HG02571 (cell line): ENCODE measurements at regions not wholly inside any gene's neighbourhood (a gene's known extent, or its start where the extent isn't known, plus 50 kb on each side); places are given as distances from the start of the nearest gene placed in this dataset.
"Not testable (repeated sequence)": the region's sequence is repeated elsewhere in the genome, so short reads cannot be mapped to it uniquely, and the experiment has no call there.

Experiments
- ATAC-seq: cut with Tn5 transposase; IDR thresholded peaks from one replicate; pipeline ENCODE4 v1.9.1; 2021; ENCODE audit warnings: mild to moderate bottlenecking, moderate library complexity; ENCODE audit not compliant: unreplicated experiment

GRCh38 chr2:200100027-200100426, 144.6 kb downstream of the MAIP1 start:
- no peak for ATAC-seq

GRCh38 chr2:200101922-200102321, 146.5 kb downstream of the MAIP1 start:
- no peak for ATAC-seq

GRCh38 chr2:200102971-200103370, 147.6 kb downstream of the MAIP1 start:
- ATAC-seq: no peak

- ATAC-seq: no peak
Observed at GRCh38 chr2:200104015-200104414, 148.6 kb downstream of the MAIP1 start.

GRCh38 chr2:200107514-200108217, 152.3 kb downstream of the MAIP1 start:
- no peak for ATAC-seq

- no peak for ATAC-seq
Observed at GRCh38 chr2:200109421-200109820, 154.0 kb downstream of the MAIP1 start.

- no peak for ATAC-seq
Observed at GRCh38 chr2:200110381-200110780, 155.0 kb downstream of the MAIP1 start.

- ATAC-seq: not testable (repeated sequence)
Observed at GRCh38 chr2:200113016-200113799, 157.8 kb downstream of the MAIP1 start.

- ATAC-seq: no peak
Observed at GRCh38 chr2:200119236-200119635, 163.9 kb downstream of the MAIP1 start.

GRCh38 chr2:200121931-200122330, 166.5 kb downstream of the MAIP1 start:
- ATAC-seq: no peak

- no peak for ATAC-seq
Observed at GRCh38 chr2:200122683-200123082, 167.3 kb downstream of the MAIP1 start.

GRCh38 chr2:200124665-200125368, 169.4 kb downstream of the MAIP1 start:
- ATAC-seq: not testable (repeated sequence)

GRCh38 chr2:200125444-200126284, 170.3 kb downstream of the MAIP1 start:
- no peak for ATAC-seq

GRCh38 chr2:200126285-200126670, 170.9 kb downstream of the MAIP1 start:
- ATAC-seq: not testable (repeated sequence)

- ATAC-seq: not testable (repeated sequence)
Observed at GRCh38 chr2:200126680-200127079, 171.3 kb downstream of the MAIP1 start.

- no peak for ATAC-seq
Observed at GRCh38 chr2:200127848-200128247, 172.5 kb downstream of the MAIP1 start.

GRCh38 chr2:200128296-200128695, 172.9 kb downstream of the MAIP1 start:
- ATAC-seq: no peak

- ATAC-seq: no peak
Observed at GRCh38 chr2:200129721-200130462, 174.5 kb downstream of the MAIP1 start.

GRCh38 chr2:200130762-200131166, 175.4 kb downstream of the MAIP1 start:
- ATAC-seq: no peak

GRCh38 chr2:200131307-200131706, 175.2 kb upstream of the SPATS2L start:
- no peak for ATAC-seq
